OCI-LY7 (cell line): ENCODE measurements at regions not wholly inside any gene's neighbourhood (a gene's known extent, or its start where the extent isn't known, plus 50 kb on each side); places are given as distances from the start of the nearest gene placed in this dataset.

ENCODE experiments used
- EZH2phosphoT487 ChIP-seq: fragments of 200-600 bp; sonication (generic); IDR thresholded peaks from 2 replicates; pipeline ENCODE4 v1.6.1; 2018; ENCODE audit warnings: low read depth, borderline replicate concordance, mild to moderate bottlenecking, mixed run types, antibody characterized with exemption, low read length, moderate library complexity, mixed read lengths
- TF ChIP-seq, protein P1 (sequence below): fragments of 200-600 bp; sonication (generic); conservative IDR thresholded peaks from 2 replicates; pipeline ENCODE4 v1.5.1; 2014; ENCODE audit warnings: mild to moderate bottlenecking, antibody characterized with exemption, low read length, moderate library complexity, mixed read lengths

DNA sequence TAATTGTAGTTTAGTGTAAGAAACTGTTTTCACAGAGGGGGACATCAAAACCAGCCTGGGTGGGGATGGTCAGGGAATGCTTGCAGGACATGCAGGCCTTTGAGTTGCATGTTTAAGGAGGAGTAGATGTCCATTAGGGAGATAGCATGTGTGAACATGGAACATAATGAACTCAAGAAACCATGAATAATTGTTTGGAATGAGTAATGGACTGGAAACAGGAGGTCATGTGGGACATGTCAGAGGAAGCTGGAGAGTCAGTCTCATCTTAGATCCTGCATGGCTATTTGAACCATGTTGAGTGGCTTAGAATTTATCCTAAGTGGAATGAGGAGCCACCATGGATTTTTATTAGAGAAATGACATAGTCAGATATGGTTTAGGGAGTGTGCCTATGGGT is 86.4 kb downstream of the RPE65 start:
- TF ChIP-seq, protein P1, sequence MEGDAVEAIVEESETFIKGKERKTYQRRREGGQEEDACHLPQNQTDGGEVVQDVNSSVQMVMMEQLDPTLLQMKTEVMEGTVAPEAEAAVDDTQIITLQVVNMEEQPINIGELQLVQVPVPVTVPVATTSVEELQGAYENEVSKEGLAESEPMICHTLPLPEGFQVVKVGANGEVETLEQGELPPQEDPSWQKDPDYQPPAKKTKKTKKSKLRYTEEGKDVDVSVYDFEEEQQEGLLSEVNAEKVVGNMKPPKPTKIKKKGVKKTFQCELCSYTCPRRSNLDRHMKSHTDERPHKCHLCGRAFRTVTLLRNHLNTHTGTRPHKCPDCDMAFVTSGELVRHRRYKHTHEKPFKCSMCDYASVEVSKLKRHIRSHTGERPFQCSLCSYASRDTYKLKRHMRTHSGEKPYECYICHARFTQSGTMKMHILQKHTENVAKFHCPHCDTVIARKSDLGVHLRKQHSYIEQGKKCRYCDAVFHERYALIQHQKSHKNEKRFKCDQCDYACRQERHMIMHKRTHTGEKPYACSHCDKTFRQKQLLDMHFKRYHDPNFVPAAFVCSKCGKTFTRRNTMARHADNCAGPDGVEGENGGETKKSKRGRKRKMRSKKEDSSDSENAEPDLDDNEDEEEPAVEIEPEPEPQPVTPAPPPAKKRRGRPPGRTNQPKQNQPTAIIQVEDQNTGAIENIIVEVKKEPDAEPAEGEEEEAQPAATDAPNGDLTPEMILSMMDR, result no peak
- no peak for TF ChIP-seq EZH2phosphoT487
